Erythroblast (primary cell): ENCODE measurements at regions not wholly inside any gene's neighbourhood (a gene's known extent, or its start where the extent isn't known, plus 50 kb on each side); places are given as distances from the start of the nearest gene placed in this dataset.

Experiments used
- GATA1 ChIP-seq: IDR thresholded peaks from 2 replicates; pipeline ENCODE4 v1.6.1; 2011; ENCODE audit warnings: low read depth, mild to moderate bottlenecking, control low read depth, low read length, moderate library complexity
- POLR2A ChIP-seq: IDR thresholded peaks from 2 replicates; pipeline ENCODE4 v1.6.1; 2011; ENCODE audit warnings: mild to moderate bottlenecking, low read length

- no peak for TF ChIP-seq POLR2A
- no peak for TF ChIP-seq GATA1
These were observed 423.5 kb downstream of the ANKRD7 start for GRCh38 chr7:118648002-118648401.
